Fibroblast of the aortic adventitia (primary cell): ENCODE measurements at regions not wholly inside any gene's neighbourhood (a gene's known extent, or its start where the extent isn't known, plus 50 kb on each side); places are given as distances from the start of the nearest gene placed in this dataset.

Experiments used
- DNase-seq: peaks from one replicate; pipeline ENCODE4 v3.0.0-alpha.2; 2010; ENCODE audit warnings: low read depth
- H3K4me3 ChIP-seq: 2 replicates; pipeline ENCODE4 v1.5.1; 2011; ENCODE audit warnings: low read depth, mild to moderate bottlenecking, control low read depth, low read length, moderate library complexity
- TF ChIP-seq, protein P1 (sequence below): IDR thresholded peaks from 2 replicates; pipeline ENCODE4 v1.5.1; 2011; ENCODE audit warnings: mild to moderate bottlenecking, low read length, control low read depth, inconsistent platforms; ENCODE audit not compliant: insufficient read depth

DNA sequence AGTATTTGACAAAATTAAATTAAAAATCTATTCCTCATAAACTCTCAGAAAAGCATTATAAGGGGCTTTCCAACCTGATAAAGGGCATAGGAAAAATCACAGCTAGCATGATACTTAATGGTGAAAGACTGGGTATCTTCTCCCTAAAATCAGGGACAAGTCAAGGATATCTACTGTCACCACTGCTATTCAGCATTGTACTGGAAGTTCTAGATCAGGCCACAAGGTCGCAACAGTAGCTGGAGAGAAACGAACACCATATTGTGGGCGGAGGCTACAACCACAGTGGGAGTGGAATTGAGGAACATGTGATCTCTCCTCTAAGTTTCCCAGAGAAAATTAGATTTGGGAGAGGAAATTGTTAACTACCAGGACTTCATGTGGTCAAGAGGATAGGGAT is 70.0 kb upstream of the NAMPT start:
- no peak overlapping the region for H3K4me3 ChIP-seq
- no peak for DNase-seq
- TF ChIP-seq, protein P1, sequence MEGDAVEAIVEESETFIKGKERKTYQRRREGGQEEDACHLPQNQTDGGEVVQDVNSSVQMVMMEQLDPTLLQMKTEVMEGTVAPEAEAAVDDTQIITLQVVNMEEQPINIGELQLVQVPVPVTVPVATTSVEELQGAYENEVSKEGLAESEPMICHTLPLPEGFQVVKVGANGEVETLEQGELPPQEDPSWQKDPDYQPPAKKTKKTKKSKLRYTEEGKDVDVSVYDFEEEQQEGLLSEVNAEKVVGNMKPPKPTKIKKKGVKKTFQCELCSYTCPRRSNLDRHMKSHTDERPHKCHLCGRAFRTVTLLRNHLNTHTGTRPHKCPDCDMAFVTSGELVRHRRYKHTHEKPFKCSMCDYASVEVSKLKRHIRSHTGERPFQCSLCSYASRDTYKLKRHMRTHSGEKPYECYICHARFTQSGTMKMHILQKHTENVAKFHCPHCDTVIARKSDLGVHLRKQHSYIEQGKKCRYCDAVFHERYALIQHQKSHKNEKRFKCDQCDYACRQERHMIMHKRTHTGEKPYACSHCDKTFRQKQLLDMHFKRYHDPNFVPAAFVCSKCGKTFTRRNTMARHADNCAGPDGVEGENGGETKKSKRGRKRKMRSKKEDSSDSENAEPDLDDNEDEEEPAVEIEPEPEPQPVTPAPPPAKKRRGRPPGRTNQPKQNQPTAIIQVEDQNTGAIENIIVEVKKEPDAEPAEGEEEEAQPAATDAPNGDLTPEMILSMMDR, result no peak

DNA sequence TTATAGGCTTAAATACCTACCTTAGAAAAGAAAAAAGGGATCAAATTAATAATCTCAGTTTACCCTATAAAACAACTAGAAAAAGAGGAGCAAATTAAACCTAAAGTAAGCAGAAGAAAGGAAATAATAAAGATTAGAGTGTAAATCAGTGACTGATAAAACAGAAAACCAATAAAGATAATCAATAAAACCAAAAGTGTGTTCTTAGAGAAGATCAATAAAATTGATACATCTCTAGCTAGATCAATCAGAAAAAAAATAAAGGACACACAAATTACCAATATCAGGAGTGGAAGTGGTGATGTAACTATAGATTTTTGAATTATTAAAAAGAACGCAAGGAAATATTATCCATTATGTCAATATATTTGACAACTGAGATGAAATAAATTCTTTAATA is 69.2 kb upstream of the NAMPT start:
- TF ChIP-seq, protein P1, result no peak
- DNase-seq, result no peak
- H3K4me3 ChIP-seq, result no peak overlapping the region

DNA sequence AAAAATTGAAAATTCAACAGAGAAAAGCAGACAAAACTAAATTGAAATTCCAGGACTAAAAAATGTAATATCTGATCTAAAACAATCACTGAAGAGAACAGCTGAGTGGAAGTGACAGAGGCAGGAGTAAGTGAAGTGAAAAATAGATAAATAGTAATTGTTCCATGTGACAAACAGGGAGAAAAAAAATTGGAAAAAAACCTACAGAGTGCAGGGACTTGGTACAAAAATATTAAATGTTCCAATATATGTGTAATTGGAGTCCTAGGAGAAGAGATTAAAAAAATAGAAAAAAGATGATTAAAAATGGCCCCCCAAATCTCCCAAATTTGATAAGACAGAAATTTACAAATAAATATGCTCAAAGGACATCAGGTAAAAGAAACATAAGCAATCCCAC is 63.4 kb upstream of the NAMPT start:
- TF ChIP-seq, protein P1, result no peak
- DNase-seq, result no peak

DNA sequence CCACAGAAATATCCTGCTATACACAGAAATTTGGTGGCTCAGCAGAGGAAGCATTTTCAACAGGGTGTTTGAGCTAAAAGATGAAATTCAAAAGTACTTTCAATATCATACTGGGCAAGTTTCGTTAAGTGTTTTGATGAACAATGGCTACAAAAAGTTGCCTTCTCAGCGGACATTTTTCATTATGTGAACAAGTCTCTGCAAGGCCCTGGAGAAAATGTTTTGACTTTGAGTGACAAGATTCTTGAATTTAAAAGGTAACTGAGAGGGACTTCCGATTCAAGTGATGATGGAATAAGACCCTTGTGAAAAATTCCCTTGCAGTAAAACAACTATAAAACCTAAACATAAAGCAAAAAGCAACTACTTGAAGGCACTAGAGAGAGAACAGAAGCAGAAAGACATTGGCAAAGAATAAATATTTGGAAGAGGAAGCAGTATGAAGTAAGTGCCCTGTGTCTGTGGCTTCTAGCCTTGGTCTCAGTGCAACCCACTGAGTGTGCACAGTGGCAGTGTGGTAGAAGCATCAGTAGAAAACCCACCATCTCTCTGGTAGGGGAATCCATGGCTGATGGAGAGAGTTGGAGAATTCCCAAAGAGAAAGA is 62.5 kb upstream of the NAMPT start:
- H3K4me3 ChIP-seq, result no peak overlapping the region
- no peak for DNase-seq
- TF ChIP-seq, protein P1, result no peak

More for the DNA sequence above, 63.4 kb upstream of the NAMPT start:
- H3K4me3 ChIP-seq, result no peak overlapping the region

DNA sequence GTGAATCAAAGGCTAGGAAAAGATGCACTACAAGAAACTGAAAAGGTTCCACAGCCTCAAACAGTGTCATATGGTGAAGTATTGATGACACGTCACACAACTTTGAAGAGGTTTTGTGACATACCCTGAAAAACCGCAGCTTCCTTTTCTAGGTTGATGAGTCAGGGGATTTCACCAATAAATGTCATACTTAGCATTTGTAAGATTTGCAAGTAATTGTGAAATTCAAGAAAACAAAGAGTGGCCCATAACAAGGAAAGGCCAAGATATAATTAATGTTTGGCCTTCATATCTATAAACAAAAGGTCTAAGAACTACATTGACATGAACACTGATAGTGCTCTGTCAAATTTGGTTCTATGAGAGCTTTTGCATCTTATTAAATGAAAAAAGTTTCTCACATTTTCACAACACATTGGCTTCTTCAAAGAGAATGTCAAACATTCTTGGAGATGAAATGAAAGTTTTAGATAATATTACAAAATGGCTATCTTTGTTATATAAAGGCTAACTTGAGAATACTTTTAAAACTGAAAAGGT is 62.0 kb upstream of the NAMPT start:
- peak; percentile 94 for DNase-seq
- TF ChIP-seq, protein P1, result no peak
- no peak overlapping the region for H3K4me3 ChIP-seq

DNA sequence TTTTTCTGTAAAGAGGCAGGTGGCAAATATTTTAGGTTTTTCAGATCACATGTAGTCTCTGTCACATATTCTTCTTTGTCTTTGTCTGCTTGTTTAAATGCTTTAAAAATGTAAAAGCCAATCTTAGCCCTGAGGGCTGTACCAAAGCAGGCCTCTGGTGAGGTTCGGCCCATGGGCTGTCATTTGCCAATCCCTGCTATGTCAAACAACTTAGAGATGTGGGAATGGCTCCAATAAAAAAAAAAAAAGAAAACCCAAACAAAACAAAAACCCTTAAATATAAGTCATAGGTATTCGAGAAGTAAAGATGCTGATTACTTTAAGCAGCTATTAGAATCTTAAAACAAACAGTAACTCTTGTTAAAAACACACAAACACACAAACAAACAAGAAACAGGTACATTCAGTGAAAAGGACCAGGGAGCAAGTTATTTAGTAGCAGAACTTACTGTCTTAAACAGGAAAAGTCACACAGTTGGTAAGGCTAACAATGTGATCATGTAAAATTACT is 61.4 kb upstream of the NAMPT start:
- TF ChIP-seq, protein P1, result no peak
- no peak overlapping the region for H3K4me3 ChIP-seq
- DNase-seq, result no peak
